HG03460 (cell line): ENCODE measurements at regions not wholly inside any gene's neighbourhood (a gene's known extent, or its start where the extent isn't known, plus 50 kb on each side); places are given as distances from the start of the nearest gene placed in this dataset.
"Not testable (repeated sequence)": the region's sequence is repeated elsewhere in the genome, so short reads cannot be mapped to it uniquely, and the experiment has no call there.

ENCODE experiments used
- ATAC-seq: cut with Tn5 transposase; IDR thresholded peaks from one replicate; pipeline ENCODE4 v1.9.1; 2021; ENCODE audit not compliant: unreplicated experiment

DNA sequence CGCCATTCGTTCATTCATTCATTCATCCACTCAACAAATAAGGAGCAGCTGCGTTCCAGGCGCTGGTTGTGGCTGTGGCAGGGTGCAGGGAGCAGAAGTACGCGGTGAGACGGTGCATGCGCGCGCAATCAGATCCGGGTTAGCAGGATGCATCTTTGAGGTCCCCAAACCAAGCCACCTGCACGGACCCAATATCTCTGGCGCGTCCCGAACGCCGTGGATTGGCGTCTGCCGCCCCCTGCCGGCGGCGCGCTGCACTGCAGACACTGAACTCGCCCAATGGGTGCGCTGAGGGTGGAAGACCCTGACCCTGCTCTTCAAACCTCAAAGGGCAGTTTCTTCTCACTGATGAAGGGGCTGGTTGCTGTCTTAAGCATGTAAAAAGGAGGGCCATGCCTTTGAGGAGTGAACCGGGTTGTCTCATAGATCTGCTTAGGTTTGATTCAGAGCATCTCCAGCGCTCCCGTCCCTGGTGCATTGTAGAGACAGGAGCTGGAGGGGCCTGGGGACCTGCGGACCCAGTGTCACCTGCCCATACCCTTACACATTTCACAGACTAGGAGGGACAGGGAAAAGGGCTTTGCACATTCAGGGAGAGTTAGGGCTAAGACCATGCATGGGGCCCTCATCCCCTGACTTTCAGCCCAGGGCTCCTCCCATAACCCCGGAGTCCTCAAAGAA is 102.5 kb downstream of the RAMP3 start:
- ATAC-seq = no peak

DNA sequence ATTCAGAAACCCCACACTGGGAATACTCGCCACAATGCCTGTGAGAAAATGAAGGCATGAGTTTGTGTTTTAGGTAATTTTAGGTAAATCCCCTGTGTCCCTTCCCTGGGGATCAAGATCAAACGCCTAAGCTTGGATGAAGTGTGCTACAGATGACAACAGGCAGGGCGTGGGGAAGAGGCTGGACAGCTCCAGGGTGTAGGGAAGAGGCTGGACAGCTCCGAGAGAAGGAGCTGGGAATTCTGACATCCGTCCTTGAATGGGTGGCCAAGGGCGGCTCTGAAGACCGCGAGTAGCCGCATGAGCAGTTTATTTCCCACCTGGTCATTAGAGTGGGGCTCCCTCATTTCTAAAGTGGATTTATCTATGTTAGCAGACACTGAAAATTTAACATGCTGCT is 109.7 kb downstream of the RAMP3 start:
- ATAC-seq = no peak

DNA sequence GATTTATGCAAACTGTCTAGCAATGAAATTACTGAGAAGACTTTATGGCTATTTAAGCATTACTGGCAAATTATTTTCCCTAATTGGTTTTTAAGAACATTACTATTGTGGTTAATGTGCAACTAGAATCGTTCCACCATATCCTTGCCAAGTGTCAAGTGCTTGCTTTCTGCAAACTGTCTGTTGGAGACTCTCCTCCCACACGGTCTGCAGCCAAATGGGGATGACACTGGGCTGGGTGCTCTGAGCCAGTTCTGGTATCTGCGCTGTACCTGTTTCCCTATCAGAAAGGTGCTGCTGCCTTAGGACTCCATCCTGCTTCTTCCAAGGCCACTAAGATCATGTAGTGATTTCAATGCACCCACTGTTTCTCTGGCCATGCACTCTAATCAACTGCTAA is 110.4 kb downstream of the RAMP3 start:
- ATAC-seq = no peak

DNA sequence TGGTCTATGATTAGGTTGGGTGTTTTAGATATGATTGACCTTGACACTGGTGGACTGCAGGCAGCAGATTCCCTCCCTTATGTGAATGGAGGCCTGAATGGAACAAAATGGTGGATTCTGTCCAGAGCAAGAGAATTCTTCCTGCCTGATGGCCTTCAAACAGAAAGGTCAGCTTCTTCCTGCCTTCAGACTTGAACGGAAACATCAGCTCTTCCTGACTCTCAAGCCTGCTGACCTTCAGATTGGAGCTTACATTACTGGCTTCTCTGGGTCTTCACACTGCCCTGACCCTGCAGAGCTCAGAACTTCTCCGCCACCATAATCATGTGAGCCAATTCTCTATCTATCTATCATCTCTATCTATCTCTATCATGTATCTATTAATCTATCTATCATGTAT is 111.6 kb downstream of the RAMP3 start:
- ATAC-seq = no peak

DNA sequence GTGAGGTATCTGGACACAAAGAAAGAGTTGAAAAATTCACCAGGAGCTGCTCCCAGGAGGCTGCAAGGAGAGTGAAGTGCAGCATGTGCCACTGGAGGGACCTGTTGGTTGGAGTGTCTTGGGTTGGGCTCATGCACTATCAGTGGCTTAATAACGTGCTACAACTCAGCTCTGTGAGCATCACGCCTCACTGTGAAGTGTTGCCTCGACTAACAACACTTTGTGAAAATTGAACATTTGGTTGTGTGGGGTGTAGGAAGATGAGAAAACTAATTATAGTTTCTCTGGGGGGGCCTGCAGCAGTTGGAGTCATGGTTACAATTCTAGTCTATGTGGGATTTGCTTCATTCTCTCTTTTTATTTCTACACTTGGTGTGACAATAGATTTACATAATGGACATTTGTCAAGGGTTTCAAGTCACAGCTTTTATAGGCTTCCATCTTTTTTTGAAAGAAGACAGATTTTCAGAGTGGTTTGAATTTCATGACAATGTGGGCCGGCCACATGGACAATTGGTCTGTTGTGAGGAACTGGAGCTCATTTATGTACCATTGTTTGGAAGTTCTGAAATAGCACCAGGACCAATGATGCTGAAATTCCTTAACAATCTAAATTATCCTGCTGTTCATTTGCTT is 121.3 kb downstream of the RAMP3 start:
- ATAC-seq = no peak

DNA sequence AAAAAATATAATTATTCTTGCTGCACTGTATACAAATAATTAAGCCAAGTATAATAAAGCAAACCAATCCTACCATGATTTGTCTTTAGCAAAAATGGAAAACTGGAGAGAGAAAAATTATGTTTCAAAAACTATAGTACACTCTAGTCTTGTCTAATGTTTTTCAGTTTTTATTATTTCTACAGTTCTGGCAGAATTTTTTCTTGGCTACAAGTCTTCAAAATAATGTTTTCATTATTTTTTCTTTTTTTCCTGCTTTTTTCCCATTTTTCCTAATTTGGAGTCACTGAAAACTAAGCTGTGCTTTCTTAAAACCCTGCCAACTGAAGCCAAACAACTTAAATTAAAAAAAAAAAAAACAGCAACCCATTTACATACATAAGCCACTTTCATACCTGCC is 132.0 kb downstream of the RAMP3 start:
- ATAC-seq = not testable (repeated sequence)

DNA sequence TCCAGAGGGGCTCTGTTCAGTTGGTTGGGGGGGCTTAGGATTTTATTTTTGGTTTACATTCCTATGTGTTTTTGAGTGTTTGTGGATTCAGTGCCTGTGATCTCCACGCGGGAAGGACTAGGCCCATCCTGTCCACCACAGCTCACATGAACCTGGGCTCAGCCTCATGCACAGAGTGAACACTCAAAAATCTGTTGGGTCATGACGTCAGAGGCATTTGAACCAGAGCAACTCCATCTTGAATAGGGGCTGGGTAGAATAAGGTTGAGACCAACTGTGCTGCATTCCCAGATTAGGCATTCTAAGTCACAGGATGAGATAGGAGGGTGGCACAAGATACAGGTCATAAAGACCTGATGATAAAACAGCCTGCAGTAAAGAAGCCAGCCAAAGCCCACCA is 133.3 kb downstream of the RAMP3 start:
- no peak for ATAC-seq

DNA sequence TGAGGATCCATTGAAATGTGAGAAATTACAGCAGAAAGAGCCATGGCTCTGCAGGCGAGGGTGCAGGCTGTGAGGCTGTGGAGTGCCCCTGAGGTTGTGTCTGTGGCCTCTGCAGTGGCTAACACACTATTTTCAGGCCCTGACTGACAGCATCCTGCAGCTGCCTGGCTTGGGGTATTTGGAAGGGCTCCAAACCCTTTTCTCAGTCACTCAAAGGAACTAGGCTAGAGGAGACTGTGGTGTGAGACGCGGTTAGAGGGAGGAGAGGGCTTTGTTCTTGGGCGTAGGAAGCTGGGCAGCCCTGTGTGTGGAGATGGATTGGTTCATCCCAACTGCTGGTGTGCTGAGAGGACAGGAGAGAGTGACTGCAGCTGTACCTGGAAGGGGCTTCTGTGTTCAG is 134.9 kb downstream of the RAMP3 start:
- no peak for ATAC-seq

DNA sequence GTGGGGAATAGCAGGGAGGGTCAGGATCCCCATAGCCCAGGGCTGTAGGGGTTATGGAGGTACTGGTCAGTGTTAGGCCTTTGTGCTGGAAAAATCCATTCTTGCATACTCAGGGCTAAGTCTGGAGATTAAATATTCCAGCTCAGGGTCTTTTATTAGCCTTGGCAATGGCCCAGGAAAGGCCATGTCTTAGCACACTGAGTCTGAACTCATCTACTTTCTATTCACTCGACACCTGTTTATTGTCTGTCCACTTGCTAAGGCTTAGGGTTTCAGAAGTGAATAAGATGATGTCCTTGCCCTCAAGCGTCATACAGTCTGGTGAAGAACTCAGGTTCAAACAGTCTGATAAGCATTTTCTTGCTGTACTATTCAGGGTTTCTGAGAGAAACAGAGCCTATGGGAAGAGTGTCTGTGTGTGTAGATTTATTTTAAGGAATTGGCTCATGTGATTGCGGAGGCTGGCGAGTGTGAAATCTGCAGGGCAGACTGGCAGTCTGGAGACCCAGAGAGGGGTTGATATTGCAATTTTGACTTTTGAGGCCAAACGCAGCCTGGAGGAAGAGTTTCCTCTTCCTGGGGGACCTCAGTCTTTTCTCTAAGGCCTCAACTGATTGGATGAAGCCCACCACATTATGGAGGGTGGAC is 135.8 kb downstream of the RAMP3 start:
- ATAC-seq = no peak

DNA sequence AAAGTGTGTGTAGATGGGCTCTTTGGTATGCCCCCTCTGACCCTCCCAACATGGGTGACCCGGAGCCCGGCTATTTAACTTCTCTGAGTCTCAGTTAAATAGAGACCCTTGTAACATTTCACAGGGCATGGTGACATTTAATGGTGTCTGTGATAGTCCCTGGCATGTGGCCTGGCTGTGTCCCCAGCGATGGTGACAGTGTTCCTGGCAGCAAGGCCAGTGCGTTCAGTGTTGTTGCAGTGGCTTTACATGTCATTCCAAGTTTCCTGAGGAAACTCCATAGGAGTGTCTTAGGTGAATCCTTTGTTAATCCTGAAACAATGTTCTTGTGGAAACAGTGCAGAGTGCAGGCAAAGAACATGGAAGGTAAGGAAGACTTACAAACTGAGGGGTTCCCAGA is 137.0 kb downstream of the RAMP3 start:
- no peak for ATAC-seq

DNA sequence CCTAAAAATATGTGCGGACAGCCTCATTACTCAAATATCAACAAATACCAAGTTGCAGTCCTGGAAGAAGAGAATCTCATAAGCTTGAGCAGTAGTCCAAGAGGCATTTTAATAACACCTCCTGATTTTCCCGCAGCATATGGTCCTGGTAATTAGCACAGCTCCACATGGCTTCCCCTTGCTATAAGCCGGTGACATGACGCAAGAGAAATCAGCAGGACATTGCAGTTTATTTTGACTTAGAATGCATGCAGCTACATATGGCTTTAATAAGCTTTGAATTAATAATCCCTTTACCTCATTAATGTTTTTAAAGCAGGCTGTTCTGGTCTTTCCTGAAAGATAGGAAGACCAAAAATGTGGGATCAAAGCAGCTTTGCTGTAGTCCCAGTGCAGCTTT is 137.6 kb downstream of the RAMP3 start:
- ATAC-seq = no peak

DNA sequence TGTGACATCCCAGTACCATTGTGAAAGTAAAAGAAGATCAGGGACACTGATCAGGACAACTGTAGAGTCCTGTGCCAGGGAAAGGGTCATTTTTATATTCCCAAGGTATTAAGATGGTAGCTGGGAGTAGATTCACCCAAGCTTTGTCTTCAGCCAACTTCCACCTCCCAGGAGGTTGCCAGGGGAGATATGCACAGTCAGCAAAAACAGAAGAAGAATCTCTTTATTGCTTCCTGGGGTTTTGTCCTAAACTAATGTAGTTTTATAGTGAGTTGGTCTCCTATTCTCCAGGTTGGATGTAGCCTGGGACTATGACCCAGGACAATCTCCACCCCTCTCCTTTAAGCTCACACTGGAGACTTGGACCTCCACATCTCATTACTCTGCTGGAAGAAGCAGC is 139.2 kb downstream of the RAMP3 start:
- ATAC-seq = no peak

DNA sequence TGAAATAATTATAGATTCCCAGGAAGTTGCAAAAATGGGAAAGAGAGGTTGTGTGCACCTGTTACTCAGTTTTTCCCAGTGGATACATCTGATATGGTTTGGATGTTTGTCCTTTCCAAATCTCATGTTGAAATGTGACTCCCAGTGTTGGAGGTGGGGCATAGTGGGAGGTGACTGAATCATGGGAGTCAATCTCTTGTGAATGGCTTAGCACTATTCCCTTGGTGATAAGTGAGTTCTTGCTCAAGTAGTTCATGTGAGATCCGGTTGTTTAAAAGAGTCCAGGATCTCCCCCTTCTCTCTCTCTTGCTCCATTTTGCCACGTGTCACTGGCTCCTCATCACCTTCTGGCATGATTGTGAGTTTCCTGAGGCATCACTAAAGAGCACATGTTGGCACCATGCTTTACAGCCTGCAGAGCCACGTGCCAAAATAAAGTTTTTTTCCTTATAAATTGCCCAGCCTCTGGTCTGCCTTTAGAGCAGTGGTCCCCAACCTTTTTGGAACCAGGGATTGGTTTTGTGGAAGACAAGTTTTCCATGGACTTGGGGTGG is 149.2 kb downstream of the RAMP3 start:
- no peak for ATAC-seq

DNA sequence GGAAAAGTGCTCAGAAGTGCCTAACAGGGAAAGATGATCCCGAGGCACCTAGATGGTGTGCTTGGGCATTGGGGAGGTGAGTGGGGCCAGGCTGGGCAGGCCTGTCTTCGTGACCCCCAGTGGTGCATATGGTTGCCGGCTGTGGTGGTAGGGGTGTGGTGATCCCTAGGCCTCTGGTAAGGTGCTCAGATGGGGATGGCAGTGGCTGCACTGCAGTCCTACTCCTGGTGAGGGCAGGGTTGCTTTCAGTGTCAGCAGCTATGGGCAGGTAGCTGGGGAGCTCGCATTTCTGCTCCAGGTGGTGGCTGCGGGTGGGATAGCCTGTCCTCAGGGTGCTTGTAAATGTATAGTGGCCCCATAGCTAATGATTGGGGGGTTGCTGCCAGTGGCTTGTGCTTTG is 154.0 kb downstream of the RAMP3 start:
- ATAC-seq = no peak

DNA sequence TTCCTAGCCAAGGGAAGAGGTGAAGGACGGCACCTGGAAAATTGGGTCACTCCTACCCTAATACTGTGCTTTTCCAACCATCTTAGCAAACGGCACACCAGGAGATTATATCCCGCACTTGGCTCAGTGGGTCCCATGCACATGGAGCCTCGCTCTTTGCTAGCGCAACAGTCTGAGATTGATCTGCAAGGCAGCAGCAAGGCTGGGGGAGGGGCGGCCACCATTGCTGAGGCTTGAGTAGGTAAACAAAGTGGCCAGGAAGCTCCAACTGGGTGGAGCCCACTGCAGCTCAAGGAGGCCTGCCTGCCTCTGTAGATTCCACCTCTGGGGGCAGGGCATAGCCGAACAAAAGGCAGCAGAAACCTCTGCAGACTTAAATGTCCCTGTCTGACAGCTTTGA is 157.9 kb downstream of the RAMP3 start:
- not testable (repeated sequence) for ATAC-seq

DNA sequence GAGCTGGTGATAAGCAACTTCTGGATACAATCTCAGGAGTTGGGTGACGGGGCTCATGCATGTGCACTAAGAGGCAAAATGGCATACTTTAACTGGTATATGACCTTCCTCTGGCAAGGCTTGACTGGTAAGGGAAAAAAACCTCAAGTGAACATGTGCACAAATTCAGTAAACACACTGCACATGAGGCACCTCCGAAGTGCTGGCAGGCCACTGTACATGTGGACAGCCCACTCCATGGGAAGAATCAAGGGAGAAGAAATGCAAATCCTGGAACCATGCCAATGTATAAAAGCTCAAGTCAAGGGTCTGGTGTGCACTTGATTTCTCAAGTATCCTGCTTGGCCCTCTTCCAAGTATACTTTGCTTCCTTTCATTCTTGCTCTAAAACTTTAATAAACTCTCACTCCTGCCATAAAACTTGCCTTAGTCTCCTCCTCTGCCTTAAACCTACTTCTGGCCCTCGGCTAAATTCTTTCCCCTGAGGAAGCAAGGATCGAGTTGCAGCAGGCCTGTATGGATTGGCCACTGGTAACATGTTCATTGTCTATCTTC is 167.2 kb downstream of the RAMP3 start:
- ATAC-seq = no peak

DNA sequence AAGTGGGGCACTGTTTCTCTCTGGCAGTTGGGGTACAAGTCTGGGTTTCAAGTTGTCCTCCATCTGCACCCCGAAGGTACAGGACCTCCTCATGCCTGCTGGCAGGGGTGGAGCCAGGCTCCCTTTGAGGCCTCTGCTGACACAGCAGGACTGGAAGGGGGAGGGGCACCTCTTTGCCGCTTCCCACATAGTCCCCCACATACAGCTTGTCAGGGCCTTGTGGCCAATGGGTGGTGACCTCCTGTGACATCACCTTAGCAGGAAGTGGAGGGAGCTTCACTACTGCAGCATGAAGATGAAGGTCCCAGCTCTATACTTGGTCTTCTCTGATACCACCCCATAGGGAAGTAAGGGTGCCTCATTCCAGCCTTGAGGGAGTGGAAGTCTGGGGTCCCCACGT is 167.8 kb downstream of the RAMP3 start:
- no peak for ATAC-seq

DNA sequence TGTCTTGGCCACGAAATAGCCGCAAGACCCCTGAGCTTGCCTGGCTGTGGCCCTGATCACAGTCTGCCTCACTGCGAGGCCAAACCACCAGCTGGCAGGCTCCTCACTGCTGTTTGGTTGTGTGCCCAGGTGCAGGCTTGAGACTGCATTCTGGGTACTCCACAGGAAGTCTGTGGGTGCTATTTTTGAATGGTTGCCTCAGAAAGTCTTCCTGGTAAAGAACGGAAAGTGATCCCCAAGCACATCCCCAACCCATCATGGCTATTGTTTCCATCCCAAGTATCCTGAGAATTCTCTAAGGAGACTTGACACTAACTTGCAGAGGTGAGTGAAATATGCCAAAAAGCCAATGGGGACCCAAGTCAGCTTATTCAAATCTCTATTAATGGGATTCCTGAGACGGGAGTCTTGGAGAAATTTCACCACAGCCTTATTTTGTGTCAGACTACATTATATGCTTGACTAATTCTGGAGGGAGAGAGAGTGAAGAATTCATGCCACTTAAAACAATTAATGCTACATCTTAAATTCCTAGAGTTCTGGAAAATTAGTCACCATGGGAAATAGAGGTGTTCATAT is 170.9 kb downstream of the RAMP3 start:
- no peak for ATAC-seq

DNA sequence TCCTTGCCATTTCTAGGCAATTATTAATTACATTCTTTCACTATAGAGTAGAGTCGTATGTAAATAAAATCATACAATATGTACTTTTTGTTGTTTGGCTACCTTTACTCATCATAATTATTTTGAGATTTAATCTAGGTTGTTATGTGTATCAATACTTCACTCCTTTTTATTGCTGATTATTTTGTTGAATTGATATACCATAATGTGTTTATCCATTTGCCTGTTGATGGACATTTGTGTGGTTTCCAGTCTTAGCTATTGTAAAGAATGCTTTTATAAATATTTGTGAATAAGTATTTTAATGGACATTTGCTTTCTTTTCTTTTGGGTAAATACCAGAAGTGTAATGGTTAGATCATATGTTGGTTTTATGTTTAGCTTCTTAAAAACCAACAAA is 174.0 kb downstream of the RAMP3 start:
- ATAC-seq = no peak

DNA sequence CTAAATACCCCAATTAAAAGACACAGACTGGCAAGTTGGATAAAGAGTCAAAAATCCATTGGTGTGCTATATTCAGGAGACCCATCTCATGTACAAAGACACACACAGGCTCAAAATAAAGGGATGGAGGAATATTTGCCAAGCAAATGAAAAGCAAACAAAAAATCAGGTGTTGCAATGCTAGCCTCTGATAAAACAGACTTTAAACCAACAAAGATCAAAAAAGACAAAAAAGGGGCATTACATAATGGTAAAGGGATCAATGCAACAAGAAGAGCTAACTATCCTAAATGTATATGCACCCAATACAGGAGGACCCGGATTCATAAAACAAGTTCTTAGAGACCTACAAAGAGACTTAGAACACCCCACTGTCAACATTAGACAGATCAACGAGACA is 177.4 kb downstream of the RAMP3 start:
- ATAC-seq = not testable (repeated sequence)

DNA sequence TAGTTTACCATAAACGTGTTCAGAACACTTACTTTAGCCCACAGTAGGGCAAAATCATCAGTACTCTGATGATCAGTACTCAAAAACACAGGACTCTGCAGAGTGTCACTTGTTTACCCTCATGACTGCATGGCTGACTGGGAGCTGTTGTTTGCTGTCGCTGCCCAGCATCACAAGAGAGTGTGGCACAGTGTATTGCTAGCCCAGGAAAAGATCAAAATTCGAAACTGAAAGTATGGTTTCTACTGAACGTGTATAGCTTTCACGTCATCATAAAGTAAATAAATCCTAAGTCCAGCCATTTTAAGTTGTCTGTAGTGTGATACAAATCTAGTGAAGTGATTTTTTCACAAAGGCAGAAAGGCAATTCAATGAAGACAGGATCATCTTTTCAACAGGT is 184.6 kb downstream of the RAMP3 start:
- no peak for ATAC-seq

DNA sequence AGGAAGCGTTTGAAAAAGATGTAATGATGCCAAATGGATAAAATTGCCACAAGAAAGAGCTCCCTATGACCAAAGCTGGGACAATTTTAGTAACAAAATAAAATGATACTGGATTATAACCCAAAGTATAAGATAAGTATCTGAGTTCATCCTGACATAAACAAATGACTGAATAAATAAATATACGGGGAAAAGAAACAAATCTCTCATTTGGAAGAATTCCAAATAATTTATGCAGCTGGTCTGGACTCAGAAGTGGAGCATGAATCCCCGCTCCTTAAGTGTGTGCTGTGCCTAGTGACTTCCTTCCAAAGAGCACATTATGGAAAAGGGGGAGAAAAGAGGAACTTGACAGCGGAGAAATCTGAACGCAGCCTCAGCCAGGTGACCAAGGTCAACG is 186.2 kb downstream of the RAMP3 start:
- no peak for ATAC-seq
